Left ventricle myocardium inferior (tissue), 1 donor: ENCODE measurements at regions not wholly inside any gene's neighbourhood (a gene's known extent, or its start where the extent isn't known, plus 50 kb on each side); places are given as distances from the start of the nearest gene placed in this dataset.

ENCODE experiments used
- DNase-seq: peaks from one replicate; pipeline ENCODE4 v3.0.0-alpha.2; 2020
- H3K27ac ChIP-seq: fragments of 200-600 bp; replicated peaks from 2 replicates; pipeline ENCODE4 v1.8.0; 2021
- H3K27me3 ChIP-seq: fragments of 200-600 bp; 2 replicates; pipeline ENCODE4 v1.8.0; 2021; ENCODE audit warnings: low read depth
- H3K36me3 ChIP-seq: fragments of 200-600 bp; 2 replicates; pipeline ENCODE4 v1.8.0; 2021
- H3K4me1 ChIP-seq: fragments of 200-600 bp; 2 replicates; pipeline ENCODE4 v1.8.0; 2021
- H3K4me3 ChIP-seq: fragments of 200-600 bp; 2 replicates; pipeline ENCODE4 v1.8.0; 2021; ENCODE audit warnings: mild to moderate bottlenecking, moderate library complexity
- H3K9me3 ChIP-seq: fragments of 200-600 bp; replicated peaks from 2 replicates; pipeline ENCODE4 v1.8.0; 2021
- CTCF ChIP-seq: fragments of 200-600 bp; IDR thresholded peaks from 2 replicates; pipeline ENCODE4 v1.8.0; 2021; ENCODE audit warnings: antibody characterized with exemption, mild to moderate bottlenecking, borderline replicate concordance
- intact Hi-C: fragments of 100-400 bp; cut with micrococcal nuclease; formaldehyde crosslinking; loops from one replicate; pipeline ENCODE4 v1.11.0; 2022
- donor health status: DM: no; HTN: yes; CAD: no; lungs with severe emphysema.

GRCh38 chr9:78938821-78939220 is 632.9 kb upstream of the TLE4 start:
- DNase-seq: no peak
- H3K27me3 ChIP-seq: no peaks in the 10 kb centered on the region
- H3K27ac ChIP-seq: no peak overlapping the region
- no peaks in the 10 kb centered on the region for H3K4me1 ChIP-seq
- no peak for TF ChIP-seq CTCF
- no peaks in the 10 kb centered on the region for H3K9me3 ChIP-seq
- no peak overlapping the region for H3K4me3 ChIP-seq
- intact Hi-C loops: no loop called here
- no peaks in the 10 kb centered on the region for H3K36me3 ChIP-seq

GRCh38 chr9:78939311-78940065 is 632.3 kb upstream of the TLE4 start:
- H3K27ac ChIP-seq: no peak overlapping the region
- no peaks in the 10 kb centered on the region for H3K9me3 ChIP-seq
- H3K36me3 ChIP-seq: no peaks in the 10 kb centered on the region
- DNase-seq: no peak
- H3K27me3 ChIP-seq: no peaks in the 10 kb centered on the region
- intact Hi-C loops: no loop called here
- H3K4me1 ChIP-seq: no peaks in the 10 kb centered on the region
- no peak overlapping the region for H3K4me3 ChIP-seq
- TF ChIP-seq CTCF: no peak

GRCh38 chr9:78940121-78940855 is 631.5 kb upstream of the TLE4 start:
- intact Hi-C loops: no loop called here
- no peaks in the 10 kb centered on the region for H3K9me3 ChIP-seq

GRCh38 chr9:78954286-78954685 is 617.5 kb upstream of the TLE4 start:
- no peak for DNase-seq
- intact Hi-C loops: no loop called here
- peaks cover 24% of the 10 kb centered on the region for H3K9me3 ChIP-seq

More at GRCh38 chr9:78940121-78940855, 631.5 kb upstream of the TLE4 start:
- H3K4me1 ChIP-seq: no peaks in the 10 kb centered on the region
- H3K27ac ChIP-seq: no peak overlapping the region
- no peak overlapping the region for H3K4me3 ChIP-seq
- H3K27me3 ChIP-seq: no peaks in the 10 kb centered on the region
- DNase-seq: no peak
- no peak for TF ChIP-seq CTCF
- H3K36me3 ChIP-seq: no peaks in the 10 kb centered on the region

GRCh38 chr9:78958892-78959291 is 612.9 kb upstream of the TLE4 start:
- H3K9me3 ChIP-seq: peaks cover 33% of the 10 kb centered on the region
- intact Hi-C loops: no loop called here
- no peaks in the 10 kb centered on the region for H3K36me3 ChIP-seq
- H3K27me3 ChIP-seq: no peaks in the 10 kb centered on the region
- no peak for DNase-seq
- no peak overlapping the region for H3K27ac ChIP-seq
- H3K4me1 ChIP-seq: no peaks in the 10 kb centered on the region
- no peak for TF ChIP-seq CTCF
- no peak overlapping the region for H3K4me3 ChIP-seq

More at GRCh38 chr9:78954286-78954685, 617.5 kb upstream of the TLE4 start:
- H3K27ac ChIP-seq: no peak overlapping the region
- no peak overlapping the region for H3K4me3 ChIP-seq
- no peak for TF ChIP-seq CTCF
- H3K36me3 ChIP-seq: no peaks in the 10 kb centered on the region
- no peaks in the 10 kb centered on the region for H3K4me1 ChIP-seq
- no peaks in the 10 kb centered on the region for H3K27me3 ChIP-seq
